ENCODE measurements at regions not wholly inside any gene's neighbourhood (a gene's known extent, or its start where the extent isn't known, plus 50 kb on each side); places are given as distances from the start of the nearest gene placed in this dataset.

GRCh38 chr2:228703152-228703551 lies 521.7 kb upstream of the SPHKAP start:
- CTCF ChIA-PET = no interaction called here
- ATAC-seq = no peak
- intact Hi-C loops (cut with micrococcal nuclease; ENCODE audit: unreplicated experiment) = no loop called here

GRCh38 chr2:228701506-228701905 lies 520.0 kb upstream of the SPHKAP start:
- BruUV-seq (replicated peaks) = no TSS peak
- DNase-seq (ENCODE audit: low read depth, low spot score) (no peak), ATAC-seq (no peak)
- no peak for TF ChIP-seq POLR2AphosphoS5 (IDR thresholded peaks at IDR 0.05; ENCODE audit: low read depth, low read length)
- TF ChIP-seq TCF7L2 (IDR thresholded peaks at IDR 0.05; ENCODE audit: low read depth, low read length) = no peak
- TF ChIP-seq, protein P1, sequence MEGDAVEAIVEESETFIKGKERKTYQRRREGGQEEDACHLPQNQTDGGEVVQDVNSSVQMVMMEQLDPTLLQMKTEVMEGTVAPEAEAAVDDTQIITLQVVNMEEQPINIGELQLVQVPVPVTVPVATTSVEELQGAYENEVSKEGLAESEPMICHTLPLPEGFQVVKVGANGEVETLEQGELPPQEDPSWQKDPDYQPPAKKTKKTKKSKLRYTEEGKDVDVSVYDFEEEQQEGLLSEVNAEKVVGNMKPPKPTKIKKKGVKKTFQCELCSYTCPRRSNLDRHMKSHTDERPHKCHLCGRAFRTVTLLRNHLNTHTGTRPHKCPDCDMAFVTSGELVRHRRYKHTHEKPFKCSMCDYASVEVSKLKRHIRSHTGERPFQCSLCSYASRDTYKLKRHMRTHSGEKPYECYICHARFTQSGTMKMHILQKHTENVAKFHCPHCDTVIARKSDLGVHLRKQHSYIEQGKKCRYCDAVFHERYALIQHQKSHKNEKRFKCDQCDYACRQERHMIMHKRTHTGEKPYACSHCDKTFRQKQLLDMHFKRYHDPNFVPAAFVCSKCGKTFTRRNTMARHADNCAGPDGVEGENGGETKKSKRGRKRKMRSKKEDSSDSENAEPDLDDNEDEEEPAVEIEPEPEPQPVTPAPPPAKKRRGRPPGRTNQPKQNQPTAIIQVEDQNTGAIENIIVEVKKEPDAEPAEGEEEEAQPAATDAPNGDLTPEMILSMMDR (IDR thresholded peaks at IDR 0.05) = no peak
- intact Hi-C loops (cut with micrococcal nuclease; ENCODE audit: unreplicated experiment) = no loop called here
- ChIA-PET CTCF (no interaction called here), POLR2A (interaction anchor here (0.6 kb wide), 1 partner anchor 541 kb away, joined by 6 read pairs; no protein-coding TSS in a partner anchor)
- H3K9me3 ChIP-seq (ENCODE audit: control insufficient read depth, insufficient read depth, low read depth, low read length) = no peaks in the 10 kb centered on the region
- no peaks in the 10 kb centered on the region for H3K4me1 ChIP-seq (ENCODE audit: control insufficient read depth, insufficient read depth, low read length)
- no peaks in the 10 kb centered on the region for H3K27me3 ChIP-seq (ENCODE audit: control insufficient read depth, insufficient read depth, low read length)
- in situ Hi-C loops (cut with HindIII; ENCODE audit: low pct_unique_long_range_greater_than_20kb, low sequenced_read_pairs) = no loop called here
- no peak overlapping the region for H3K4me3 ChIP-seq (ENCODE audit: low read depth in 2 of 2, low read length in 2 of 2)
- H3K27ac ChIP-seq (ENCODE audit: low read length) = no peak overlapping the region
- H3K36me3 ChIP-seq (ENCODE audit: control insufficient read depth, insufficient read depth, low read length) = no peaks in the 10 kb centered on the region

More at GRCh38 chr2:228703152-228703551, 521.7 kb upstream of the SPHKAP start:
- in situ Hi-C loops (cut with HindIII; ENCODE audit: low pct_unique_long_range_greater_than_20kb, low sequenced_read_pairs) = no loop called here
- Histone ChIP-seq H3K4me1 (ENCODE audit: control insufficient read depth, insufficient read depth, low read length) (no peaks in the 10 kb centered on the region), H3K36me3 (ENCODE audit: control insufficient read depth, insufficient read depth, low read length) (no peaks in the 10 kb centered on the region), H3K27ac (ENCODE audit: low read length) (no peak overlapping the region), H3K27me3 (ENCODE audit: control insufficient read depth, insufficient read depth, low read length) (no peaks in the 10 kb centered on the region), H3K9me3 (ENCODE audit: control insufficient read depth, insufficient read depth, low read depth, low read length) (no peaks in the 10 kb centered on the region), H3K4me3 (ENCODE audit: low read depth in 2 of 2, low read length in 2 of 2) (no peak overlapping the region)
- DNase-seq (ENCODE audit: low read depth, low spot score) = no peak
- TF ChIP-seq SIN3A (IDR thresholded peaks at IDR 0.05; ENCODE audit: borderline replicate concordance, insufficient read depth, low read depth, low read length) = no peak
- TF ChIP-seq REST (IDR thresholded peaks at IDR 0.05; ENCODE audit: insufficient read depth in 1 of 2, low read depth in 2 of 2, low read length in 1 of 2) = no peak
- no peak for TF ChIP-seq TCF7L2 (IDR thresholded peaks at IDR 0.05; ENCODE audit: low read depth, low read length)
- TF ChIP-seq, protein P1 (IDR thresholded peaks at IDR 0.05) = no peak
- no peak for TF ChIP-seq POLR2AphosphoS5 (IDR thresholded peaks at IDR 0.05; ENCODE audit: low read depth, low read length)
- BruUV-seq (replicated peaks) = no TSS peak
- POLR2A ChIA-PET = no interaction called here

Measured in Panc1 (cell line).